ENCODE measurements at regions not wholly inside any gene's neighbourhood (a gene's known extent, or its start where the extent isn't known, plus 50 kb on each side); places are given as distances from the start of the nearest gene placed in this dataset.

DNA sequence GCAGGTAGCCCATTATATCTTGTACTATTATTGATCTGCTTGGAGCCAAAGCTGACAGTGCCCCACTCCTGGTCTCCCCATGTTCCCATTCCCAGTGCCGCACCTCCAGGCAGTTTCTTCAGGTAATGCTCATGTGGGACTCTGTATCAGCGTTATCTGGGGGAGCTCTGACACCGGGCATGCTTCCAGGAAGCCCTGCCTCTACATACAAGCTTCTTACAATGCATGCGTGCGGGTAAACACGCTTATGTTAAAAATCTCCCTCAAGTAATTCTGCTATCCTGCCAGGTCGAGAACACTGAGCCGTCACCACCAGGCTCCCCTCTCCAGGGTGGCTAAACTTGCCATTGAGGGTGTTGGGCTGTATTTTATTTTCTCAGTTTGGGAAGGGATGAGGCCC lies 61.6 kb upstream of the LBX1 start:
- H3K27ac Mint-ChIP-seq = no peak overlapping the region
- H3K36me3 Mint-ChIP-seq (ENCODE audit: insufficient read depth in 2 of 2) = no peaks in the 10 kb centered on the region
- H3K4me1 Mint-ChIP-seq (ENCODE audit: low read depth) = peaks cover 5% of the 10 kb centered on the region

DNA sequence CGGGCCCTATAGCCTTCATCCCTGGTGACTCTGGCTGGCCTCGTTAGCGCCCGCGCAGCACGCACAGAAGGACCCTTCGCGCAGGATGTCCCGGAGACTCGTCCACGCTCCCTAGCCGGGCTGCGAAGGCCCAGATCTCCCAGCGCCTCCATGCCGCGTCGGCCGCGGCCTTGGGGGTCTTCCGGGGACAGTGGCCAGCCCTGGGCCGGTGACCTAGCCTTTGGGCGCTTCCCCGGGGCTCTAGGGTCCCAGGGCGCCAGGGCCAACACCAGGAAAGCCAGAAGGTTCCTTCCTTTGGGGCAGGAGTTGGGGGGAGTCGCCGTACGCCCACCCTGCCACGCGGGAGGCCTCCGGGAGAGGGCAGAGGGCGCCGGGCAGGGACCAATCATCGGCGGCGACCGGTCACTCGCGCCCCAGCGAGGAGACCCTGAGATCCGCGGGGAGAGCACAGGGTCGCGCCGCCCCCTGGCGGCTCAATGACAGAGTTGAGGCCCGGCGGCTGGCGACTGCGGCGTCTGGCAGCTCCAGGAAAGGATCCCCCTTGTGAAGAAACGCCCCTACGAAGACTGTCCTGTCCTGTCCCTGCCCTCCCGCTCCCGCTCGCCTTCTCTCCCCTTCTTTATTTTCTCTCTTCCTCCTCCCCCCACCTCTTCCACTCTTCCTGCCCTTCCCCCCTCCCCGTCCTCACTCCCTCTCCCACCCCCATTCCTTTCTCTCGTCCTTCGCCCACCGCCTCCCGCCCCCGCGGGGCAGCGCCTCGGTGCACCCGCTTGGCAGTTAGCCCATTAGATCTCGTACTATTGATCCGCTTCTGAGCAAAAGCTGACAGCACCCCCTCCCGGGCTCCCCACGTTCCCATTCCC lies 62.3 kb upstream of the LBX1 start:
- Mint-ChIP-seq H3K4me3 (peak overlapping the region; percentile 89 to 94), H3K4me1 (ENCODE audit: low read depth) (peaks cover 5% of the 10 kb centered on the region), H3K27me3 (ENCODE audit: low read depth) (peaks cover 75% of the 10 kb centered on the region), H3K27ac (no peak overlapping the region), H3K36me3 (ENCODE audit: insufficient read depth in 2 of 2) (no peaks in the 10 kb centered on the region), H3K9me3 (no peaks in the 10 kb centered on the region)
- DNase-seq (peak; percentile 51 to 58), ATAC-seq (replicated peaks in 1 of 2) (peak; percentile 76 to 82)

More for the DNA sequence above, 61.6 kb upstream of the LBX1 start:
- DNase-seq (no peak), ATAC-seq (replicated peaks in 1 of 2) (no peak)
- Mint-ChIP-seq H3K27me3 (ENCODE audit: low read depth) (peaks cover 80% of the 10 kb centered on the region), H3K4me3 (peak overlapping the region in 1 of 2 donors; percentile 94), H3K9me3 (no peaks in the 10 kb centered on the region)

DNA sequence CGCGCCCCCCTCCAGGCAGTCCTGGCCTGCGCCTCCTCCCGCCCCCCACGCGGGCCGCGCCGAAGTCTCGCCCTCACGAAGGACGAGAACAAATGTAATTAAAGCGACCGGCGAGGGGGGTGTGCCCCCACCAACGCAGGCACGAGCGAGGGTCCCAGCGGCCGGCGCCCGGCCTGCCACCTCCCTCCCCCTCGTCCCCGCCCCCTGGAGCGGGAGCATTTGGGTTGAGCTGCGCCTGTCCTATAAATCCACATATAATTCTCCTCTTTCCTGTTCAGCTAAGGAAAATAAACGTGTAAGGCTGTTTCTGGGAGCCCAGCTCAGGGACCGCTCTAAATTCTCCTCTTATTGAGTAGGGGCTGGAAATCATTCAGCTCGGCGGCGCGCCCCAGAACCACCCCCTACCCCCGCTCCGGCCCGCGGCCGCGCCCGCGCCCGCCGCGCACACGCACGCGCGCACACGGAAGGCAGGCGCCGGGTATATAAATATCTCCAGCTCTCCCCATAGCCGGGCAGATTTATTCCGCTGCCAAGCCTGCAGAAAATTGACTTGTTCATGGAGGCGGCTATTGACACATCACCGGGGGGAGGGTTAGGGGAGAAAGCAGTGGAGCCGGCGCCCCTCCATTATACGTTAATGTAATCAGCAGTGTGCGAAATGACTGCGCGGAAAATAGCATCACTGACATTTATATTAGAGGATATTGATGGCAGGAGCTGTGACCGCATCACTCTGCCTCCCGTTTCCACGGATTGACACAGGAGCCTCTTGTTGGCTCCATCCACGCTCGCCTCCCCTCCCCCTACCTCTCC lies 61.6 kb upstream of the BTRC start:
- DNase-seq = no peak

DNA sequence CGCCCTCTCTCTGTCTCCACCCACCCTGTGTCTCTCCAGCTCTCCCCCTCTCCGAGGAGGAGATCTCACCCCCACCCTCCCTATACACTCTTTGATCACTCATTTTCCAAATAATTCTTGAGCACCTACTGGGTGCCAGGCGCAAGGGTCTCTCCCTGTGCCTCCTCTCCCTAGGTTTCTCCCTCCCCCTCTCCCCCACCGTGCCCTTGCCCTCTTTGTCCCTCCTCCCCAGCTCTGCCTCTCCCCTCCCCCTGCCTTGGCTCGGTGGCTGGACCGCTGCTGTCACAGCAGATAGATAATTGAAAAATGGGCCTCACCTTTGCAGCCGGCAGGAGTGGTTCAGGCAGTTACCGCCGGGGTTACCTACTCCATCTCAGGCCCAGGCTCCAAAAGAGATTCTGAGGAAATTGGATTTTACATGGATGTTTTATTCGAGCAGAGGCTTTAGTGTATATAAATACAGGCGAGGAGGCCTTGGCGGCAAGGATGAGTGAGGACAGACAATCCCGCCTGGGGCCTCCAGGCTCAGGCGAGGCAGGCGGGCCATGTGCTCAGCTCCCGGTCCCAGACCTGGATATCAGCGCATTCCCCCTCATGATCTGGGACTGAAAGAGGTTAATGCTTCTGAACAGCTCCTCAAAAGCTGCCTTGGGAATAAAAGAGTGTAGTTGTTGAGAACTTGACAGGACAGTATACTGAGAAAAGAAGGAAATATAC lies 60.8 kb upstream of the BTRC start:
- Mint-ChIP-seq H3K27ac (no peak overlapping the region), H3K4me3 (peak overlapping the region; percentile 67 to 94), H3K9me3 (no peaks in the 10 kb centered on the region), H3K4me1 (ENCODE audit: low read depth) (peaks cover 10% of the 10 kb centered on the region), H3K27me3 (ENCODE audit: low read depth) (peaks cover 80% of the 10 kb centered on the region), H3K36me3 (ENCODE audit: insufficient read depth in 2 of 2) (no peaks in the 10 kb centered on the region)
- DNase-seq (no peak), ATAC-seq (replicated peaks in 1 of 2) (no peak)

More for the DNA sequence above, 61.6 kb upstream of the BTRC start:
- no peaks in the 10 kb centered on the region for H3K36me3 Mint-ChIP-seq (ENCODE audit: insufficient read depth in 2 of 2)
- H3K27ac Mint-ChIP-seq = no peak overlapping the region
- no peaks in the 10 kb centered on the region for H3K9me3 Mint-ChIP-seq
- peak overlapping the region; percentile 67 to 94 for H3K4me3 Mint-ChIP-seq
- ATAC-seq (replicated peaks in 1 of 2) = peak; percentile 17 to 24
- peaks cover 75% of the 10 kb centered on the region for H3K27me3 Mint-ChIP-seq (ENCODE audit: low read depth)
- peaks cover 5% of the 10 kb centered on the region for H3K4me1 Mint-ChIP-seq (ENCODE audit: low read depth)

DNA sequence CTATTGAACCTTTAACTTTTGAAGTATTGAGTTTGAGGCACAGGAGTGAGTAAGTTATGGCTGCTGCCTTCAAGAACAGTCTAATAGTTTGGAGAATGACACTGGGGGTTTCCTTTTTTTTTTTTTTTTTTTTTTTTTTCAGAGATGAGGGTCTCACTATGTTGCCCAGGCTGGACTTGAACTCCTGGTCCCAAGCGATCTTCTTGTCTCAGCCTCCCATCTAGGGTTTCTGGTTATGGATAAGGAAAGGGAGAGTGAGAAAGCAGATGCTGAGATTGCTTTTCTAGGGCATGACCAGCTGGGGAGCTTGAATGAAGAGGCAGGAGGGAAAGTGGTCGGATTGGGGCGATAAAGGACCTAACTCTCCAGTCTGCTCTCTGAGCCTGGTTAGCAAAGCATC lies 59.9 kb upstream of the BTRC start:
- H3K36me3 Mint-ChIP-seq (ENCODE audit: insufficient read depth in 2 of 2) = no peaks in the 10 kb centered on the region
- H3K4me1 Mint-ChIP-seq (ENCODE audit: low read depth) = peaks cover 10% of the 10 kb centered on the region
- no peak for DNase-seq
- H3K9me3 Mint-ChIP-seq = no peaks in the 10 kb centered on the region
- no peak for ATAC-seq (replicated peaks in 1 of 2)
- no peak overlapping the region for H3K4me3 Mint-ChIP-seq
- no peak overlapping the region for H3K27ac Mint-ChIP-seq
- H3K27me3 Mint-ChIP-seq (ENCODE audit: low read depth) = peaks cover 82% of the 10 kb centered on the region

DNA sequence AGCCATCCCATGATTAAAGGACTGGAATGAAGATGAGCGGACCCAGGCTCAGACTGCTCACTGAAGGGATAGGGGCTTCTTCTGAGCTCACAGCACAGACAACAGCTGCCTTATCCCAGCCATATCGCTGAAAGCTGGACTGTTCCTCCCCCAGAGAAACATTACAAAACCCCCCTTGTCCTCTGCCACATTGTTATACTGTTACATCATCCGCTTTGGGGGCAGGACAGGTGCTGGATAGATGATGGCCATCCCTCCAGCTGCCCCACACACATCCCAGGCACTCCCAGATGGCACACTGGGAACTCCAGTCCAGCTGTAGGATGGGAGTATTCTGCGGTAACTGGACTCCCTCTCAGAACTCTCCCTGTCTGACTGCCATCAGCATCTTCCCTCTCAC lies 58.7 kb upstream of the BTRC start:
- Mint-ChIP-seq H3K9me3 (no peaks in the 10 kb centered on the region), H3K27ac (no peak overlapping the region), H3K4me3 (no peak overlapping the region), H3K27me3 (ENCODE audit: low read depth) (peaks cover 76% of the 10 kb centered on the region), H3K4me1 (ENCODE audit: low read depth) (peaks cover 10% of the 10 kb centered on the region), H3K36me3 (ENCODE audit: insufficient read depth in 2 of 2) (no peaks in the 10 kb centered on the region)
- ATAC-seq (replicated peaks in 1 of 2) (no peak), DNase-seq (no peak)

DNA sequence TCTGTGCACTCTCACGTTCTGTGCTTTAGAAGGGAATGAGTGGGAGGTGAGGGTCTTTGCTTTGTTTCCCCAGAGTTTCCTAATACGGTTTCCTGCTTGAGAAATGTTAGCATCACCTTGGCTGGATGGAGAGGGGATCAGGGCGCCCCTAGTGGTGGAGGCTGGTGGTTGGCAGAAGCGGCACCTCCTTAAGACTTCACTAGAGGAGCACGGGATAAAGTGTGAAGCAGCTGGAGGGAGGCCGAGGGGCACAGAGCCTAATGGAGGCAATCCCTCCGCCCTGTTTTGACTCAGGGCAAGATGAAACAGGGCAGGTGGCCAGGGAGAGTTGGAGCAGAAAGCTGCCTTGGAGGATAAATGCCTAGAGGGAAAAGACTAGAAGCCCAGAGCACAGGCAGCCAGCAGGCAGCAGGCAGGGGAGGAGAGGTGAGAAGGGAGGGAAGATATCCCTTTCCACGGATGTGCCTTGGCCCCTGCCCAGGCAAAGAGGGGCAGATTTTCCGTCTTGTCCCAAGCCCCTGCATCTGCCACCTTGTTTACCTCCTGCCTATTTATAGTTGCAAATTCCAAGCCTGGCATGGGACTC lies 56.0 kb upstream of the BTRC start:
- Mint-ChIP-seq H3K9me3 (no peaks in the 10 kb centered on the region), H3K27ac (no peak overlapping the region), H3K27me3 (ENCODE audit: low read depth) (peaks cover 71% of the 10 kb centered on the region), H3K4me3 (no peak overlapping the region), H3K36me3 (ENCODE audit: insufficient read depth in 2 of 2) (no peaks in the 10 kb centered on the region), H3K4me1 (ENCODE audit: low read depth) (peaks cover 5% of the 10 kb centered on the region)
- peak; percentile 80 to 84 for ATAC-seq (replicated peaks in 1 of 2)
- peak; percentile 78 to 82 for DNase-seq

DNA sequence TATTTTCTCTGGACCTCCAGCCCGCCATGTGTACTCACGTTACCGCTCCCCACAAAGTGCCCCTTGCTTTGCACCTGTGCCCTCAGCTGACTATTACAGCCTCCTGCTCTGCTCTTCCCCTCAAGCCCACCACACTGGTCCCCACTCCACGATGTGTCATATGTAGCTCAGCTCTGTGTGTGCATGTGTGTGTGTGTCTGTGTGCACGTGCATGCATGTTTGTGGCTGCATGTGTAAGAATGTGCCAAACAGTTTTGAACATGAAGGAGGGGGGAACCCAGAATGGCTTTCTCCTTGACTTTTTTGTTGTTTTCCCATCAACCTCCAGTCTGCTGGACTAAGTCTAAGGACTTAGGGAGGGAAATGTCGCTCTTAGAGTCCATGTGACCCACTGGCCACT lies 54.8 kb upstream of the BTRC start:
- Mint-ChIP-seq H3K27ac (no peak overlapping the region), H3K27me3 (ENCODE audit: low read depth) (peaks cover 71% of the 10 kb centered on the region)
- no peak for ATAC-seq (replicated peaks in 1 of 2)

DNA sequence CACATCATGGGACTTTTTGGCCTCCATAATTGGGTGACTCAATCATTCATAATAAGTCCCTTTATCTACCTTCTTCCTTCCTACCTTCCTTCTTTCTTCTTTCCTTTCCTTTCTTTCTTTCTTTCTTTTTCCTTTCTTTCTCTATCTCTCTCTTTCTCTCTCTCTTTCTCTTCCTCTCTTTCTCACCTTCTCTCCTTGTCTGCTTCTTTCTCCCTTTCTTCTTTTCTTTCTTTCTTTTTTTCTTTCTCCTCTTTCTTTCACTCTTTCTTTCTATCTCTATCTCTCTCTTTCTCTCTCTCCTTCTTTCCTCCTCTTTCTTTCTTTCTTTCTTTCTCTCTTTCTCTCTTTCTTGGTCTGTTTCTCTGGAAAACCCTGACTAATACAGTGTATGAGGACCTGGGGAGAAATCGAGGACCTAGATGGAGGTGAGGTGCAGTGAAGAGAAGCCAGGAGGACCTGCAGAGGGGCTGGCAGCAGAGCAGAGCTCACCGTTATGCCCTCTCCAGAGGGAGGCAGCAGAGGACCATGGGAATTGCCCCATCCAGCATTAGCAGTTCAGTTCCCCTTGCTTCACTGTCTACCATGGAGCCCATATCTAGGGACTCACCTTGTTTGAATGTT lies 52.7 kb upstream of the BTRC start:
- ATAC-seq (replicated peaks in 1 of 2) = peak; percentile 76 to 79
- H3K4me1 Mint-ChIP-seq (ENCODE audit: low read depth) = peaks cover 5% of the 10 kb centered on the region
- DNase-seq = peak; percentile 54 to 61
- H3K9me3 Mint-ChIP-seq = no peaks in the 10 kb centered on the region
- H3K4me3 Mint-ChIP-seq = no peak overlapping the region
- H3K27me3 Mint-ChIP-seq (ENCODE audit: low read depth) = peaks cover 69% of the 10 kb centered on the region
- no peak overlapping the region for H3K27ac Mint-ChIP-seq
- no peaks in the 10 kb centered on the region for H3K36me3 Mint-ChIP-seq (ENCODE audit: insufficient read depth in 2 of 2)

More for the DNA sequence above, 54.8 kb upstream of the BTRC start:
- no peak for DNase-seq
- Mint-ChIP-seq H3K4me3 (no peak overlapping the region), H3K4me1 (ENCODE audit: low read depth) (peaks cover 5% of the 10 kb centered on the region), H3K36me3 (ENCODE audit: insufficient read depth in 2 of 2) (no peaks in the 10 kb centered on the region), H3K9me3 (no peaks in the 10 kb centered on the region)

DNA sequence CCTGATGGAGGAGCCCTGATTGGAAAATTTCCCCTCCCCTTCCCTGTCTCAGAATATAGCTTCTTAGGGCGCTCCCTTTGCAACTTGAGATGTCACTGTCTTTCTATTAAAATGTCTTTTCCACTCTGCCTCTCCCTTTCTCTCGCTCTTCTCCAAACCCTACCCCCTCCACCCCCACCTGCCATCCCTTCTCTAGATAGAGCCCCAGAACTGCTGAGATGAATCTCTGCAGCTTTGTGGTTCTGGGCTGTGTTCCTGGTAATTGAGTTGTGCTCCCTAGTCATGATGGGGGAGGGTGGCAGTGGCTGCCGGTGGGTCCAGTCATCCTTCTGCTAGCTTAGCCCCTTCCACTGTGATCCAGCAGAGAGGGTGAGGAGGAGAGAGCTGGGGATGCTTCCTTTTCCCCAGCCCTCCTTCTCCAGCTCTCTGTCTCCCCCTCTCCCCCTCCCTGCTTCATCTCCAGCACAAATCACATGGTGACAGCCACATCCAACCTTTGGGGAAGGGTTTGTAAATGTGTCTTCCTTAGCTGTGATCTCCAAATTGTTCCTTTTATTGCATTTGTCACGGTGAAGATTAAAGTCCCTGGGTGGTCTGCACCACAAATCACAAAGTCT lies 50.8 kb upstream of the BTRC start:
- no peak for DNase-seq
- Mint-ChIP-seq H3K27me3 (ENCODE audit: low read depth) (peaks cover 71% of the 10 kb centered on the region), H3K4me3 (no peak overlapping the region), H3K36me3 (ENCODE audit: insufficient read depth in 2 of 2) (no peaks in the 10 kb centered on the region), H3K27ac (no peak overlapping the region), H3K4me1 (ENCODE audit: low read depth) (peaks cover under 1% of the 10 kb centered on the region), H3K9me3 (no peaks in the 10 kb centered on the region)
- ATAC-seq (replicated peaks in 1 of 2) = no peak
